T-helper 17 cell (primary cell): ENCODE measurements at regions not wholly inside any gene's neighbourhood (a gene's known extent, or its start where the extent isn't known, plus 50 kb on each side); places are given as distances from the start of the nearest gene placed in this dataset.

Experiments used
- ATAC-seq: fragments of 150-1000 bp; cut with Tn5 transposase; 2 replicates; pipeline ENCODE4 v1.10.0; 2021; ENCODE audit warnings: mild to moderate bottlenecking, moderate library complexity
- DNase-seq, 3 donors: peaks; one replicate each; pipeline versions ENCODE4 v3.0.0 to v3.0.0-alpha.2; 2020 to 2021
- H3K9me3 ChIP-seq: one replicate; pipeline ENCODE4 v1.7.0; 2013; ENCODE audit warnings: low read length, mild to moderate bottlenecking; ENCODE audit not compliant: control insufficient read depth, poor library complexity, severe bottlenecking
- H3K27ac Mint-ChIP-seq: one replicate; pipeline ENCODE4 v1.8.0; 2022; ENCODE audit warnings: mild to moderate bottlenecking, moderate library complexity, mixed read lengths
- H3K27me3 Mint-ChIP-seq: one replicate; pipeline ENCODE4 v1.8.0; 2022; ENCODE audit warnings: mixed read lengths
- H3K36me3 Mint-ChIP-seq: one replicate; pipeline ENCODE4 v1.8.0; 2022; ENCODE audit warnings: low read depth, mixed read lengths
- H3K4me1 Mint-ChIP-seq: one replicate; pipeline ENCODE4 v1.8.0; 2022; ENCODE audit warnings: mild to moderate bottlenecking, mixed read lengths
- H3K4me3 Mint-ChIP-seq: one replicate; pipeline ENCODE4 v1.8.0; 2022; ENCODE audit warnings: mild to moderate bottlenecking, moderate library complexity, mixed read lengths

DNA sequence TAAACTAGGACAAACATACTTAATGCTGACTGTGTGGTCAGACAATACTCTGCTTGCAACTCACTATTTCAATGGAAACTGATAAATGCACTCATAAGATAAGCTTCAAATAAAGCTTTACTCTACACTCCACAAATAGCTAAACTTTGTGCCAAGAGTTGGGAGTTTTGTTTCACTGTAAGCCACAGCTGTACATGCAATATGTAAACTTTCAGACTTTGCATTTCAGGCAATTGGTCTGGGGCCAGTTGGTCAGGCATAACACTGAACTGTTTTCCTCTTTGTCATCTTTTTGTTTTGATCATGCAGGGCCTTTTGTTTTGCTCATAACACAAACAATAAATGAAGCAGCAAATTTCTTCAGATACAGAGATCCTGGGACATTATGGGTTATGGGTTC lies 426.2 kb downstream of the IPO8 start:
- no peaks in the 10 kb centered on the region for H3K4me1 Mint-ChIP-seq
- no peak for ATAC-seq
- H3K27me3 Mint-ChIP-seq: no peaks in the 10 kb centered on the region
- H3K9me3 ChIP-seq: no peaks in the 10 kb centered on the region
- DNase-seq: no peak
- no peaks in the 10 kb centered on the region for H3K36me3 Mint-ChIP-seq
- H3K27ac Mint-ChIP-seq: no peak overlapping the region
- no peak overlapping the region for H3K4me3 Mint-ChIP-seq

DNA sequence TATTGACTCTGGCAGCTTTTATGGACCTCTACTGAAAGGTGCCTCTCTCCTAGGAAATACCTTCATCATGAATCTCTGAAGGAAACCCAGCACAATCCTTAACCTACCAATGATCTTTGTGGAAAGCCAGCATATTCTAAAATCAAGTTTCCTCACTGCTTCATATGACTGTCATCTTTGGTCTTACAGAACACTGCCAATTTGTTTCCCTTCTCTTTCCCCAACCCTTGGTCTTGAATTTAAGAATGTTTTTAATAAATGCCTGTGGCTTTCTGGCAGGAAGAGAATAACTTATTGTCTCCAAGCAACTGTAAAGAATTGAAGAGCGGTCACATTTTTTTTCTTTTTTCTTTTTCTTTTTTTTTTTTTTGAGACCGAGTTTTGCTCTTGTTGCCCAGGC lies 427.6 kb downstream of the IPO8 start:
- no peaks in the 10 kb centered on the region for H3K36me3 Mint-ChIP-seq
- no peaks in the 10 kb centered on the region for H3K9me3 ChIP-seq
- ATAC-seq (no peak), DNase-seq (no peak)
- no peak overlapping the region for H3K27ac Mint-ChIP-seq
- H3K4me1 Mint-ChIP-seq: no peaks in the 10 kb centered on the region
- no peak overlapping the region for H3K4me3 Mint-ChIP-seq
- H3K27me3 Mint-ChIP-seq: no peaks in the 10 kb centered on the region

- Mint-ChIP-seq H3K4me3 (no peak overlapping the region), H3K36me3 (no peaks in the 10 kb centered on the region), H3K27me3 (no peaks in the 10 kb centered on the region), H3K4me1 (no peaks in the 10 kb centered on the region), H3K27ac (no peak overlapping the region)
- ATAC-seq (no peak), DNase-seq (no peak)
- H3K9me3 ChIP-seq: no peaks in the 10 kb centered on the region
Measured at GRCh38 chr12:30263434-30263833, 432.2 kb downstream of the IPO8 start.

DNA sequence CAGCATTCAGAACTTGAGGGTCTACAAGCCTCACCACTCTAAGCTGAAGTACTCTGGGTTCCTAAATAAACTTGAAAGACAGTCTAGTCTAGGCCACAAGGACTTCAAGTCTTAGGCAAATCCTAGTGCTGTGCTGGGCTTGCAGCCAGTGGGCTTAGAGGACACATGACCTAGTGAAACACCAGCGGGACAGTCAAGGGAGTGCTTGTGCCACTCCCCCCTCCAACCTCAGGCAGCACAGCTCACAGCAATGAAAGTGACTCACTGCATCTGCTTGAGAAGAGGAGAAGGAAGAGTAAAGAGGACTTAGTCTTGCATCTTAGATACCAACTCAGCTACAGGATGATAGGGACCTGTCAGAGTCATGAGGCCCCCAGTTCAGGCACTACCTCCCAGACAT lies 438.1 kb downstream of the IPO8 start:
- no peak overlapping the region for H3K27ac Mint-ChIP-seq
- no peaks in the 10 kb centered on the region for H3K27me3 Mint-ChIP-seq
- no peaks in the 10 kb centered on the region for H3K9me3 ChIP-seq
- ATAC-seq: no peak
- no peaks in the 10 kb centered on the region for H3K36me3 Mint-ChIP-seq
- DNase-seq: no peak
- H3K4me1 Mint-ChIP-seq: no peaks in the 10 kb centered on the region
- H3K4me3 Mint-ChIP-seq: no peak overlapping the region

GRCh38 chr12:30251546-30251945 lies 444.1 kb downstream of the IPO8 start:
- Mint-ChIP-seq H3K4me3 (no peak overlapping the region), H3K4me1 (no peaks in the 10 kb centered on the region), H3K36me3 (no peaks in the 10 kb centered on the region), H3K27me3 (no peaks in the 10 kb centered on the region), H3K27ac (no peak overlapping the region)
- ATAC-seq (no peak), DNase-seq (no peak)
- H3K9me3 ChIP-seq: no peaks in the 10 kb centered on the region

GRCh38 chr12:30243426-30243825 lies 452.2 kb downstream of the IPO8 start:
- ATAC-seq (no peak), DNase-seq (no peak)
- Mint-ChIP-seq H3K27ac (no peak overlapping the region), H3K4me3 (no peak overlapping the region), H3K4me1 (no peaks in the 10 kb centered on the region), H3K36me3 (no peaks in the 10 kb centered on the region), H3K27me3 (peaks cover 6% of the 10 kb centered on the region)
- H3K9me3 ChIP-seq: no peaks in the 10 kb centered on the region

GRCh38 chr12:30219047-30219446 lies 435.3 kb upstream of the TMTC1 start:
- H3K27ac Mint-ChIP-seq: no peak overlapping the region
- H3K36me3 Mint-ChIP-seq: no peaks in the 10 kb centered on the region
- ATAC-seq: no peak

DNA sequence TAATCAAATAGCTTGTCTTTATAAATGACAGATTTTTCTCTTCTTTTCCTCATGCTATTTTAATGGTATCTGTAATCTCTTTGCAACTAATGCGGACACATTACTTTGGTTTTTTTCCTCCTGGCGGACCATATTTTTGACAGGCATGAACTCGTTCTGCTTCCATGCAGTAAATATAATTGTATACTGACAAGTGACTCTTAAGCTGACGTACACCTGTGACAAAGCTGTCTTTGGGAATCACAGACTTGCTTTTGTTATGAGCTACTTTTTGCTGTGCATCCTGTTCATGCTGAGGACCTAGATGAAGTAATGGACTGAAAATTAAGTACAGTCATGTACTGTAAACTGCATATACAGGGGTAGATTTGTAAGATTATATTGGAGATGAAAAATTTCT lies 434.3 kb upstream of the TMTC1 start:
- Mint-ChIP-seq H3K27ac (no peak overlapping the region), H3K27me3 (no peaks in the 10 kb centered on the region), H3K36me3 (no peaks in the 10 kb centered on the region), H3K4me1 (no peaks in the 10 kb centered on the region), H3K4me3 (no peak overlapping the region)
- DNase-seq: no peak
- H3K9me3 ChIP-seq: no peaks in the 10 kb centered on the region
- no peak for ATAC-seq

More at GRCh38 chr12:30219047-30219446, 435.3 kb upstream of the TMTC1 start:
- no peak for DNase-seq
- H3K4me3 Mint-ChIP-seq: no peak overlapping the region
- H3K4me1 Mint-ChIP-seq: no peaks in the 10 kb centered on the region
- H3K27me3 Mint-ChIP-seq: no peaks in the 10 kb centered on the region
- H3K9me3 ChIP-seq: no peaks in the 10 kb centered on the region

GRCh38 chr12:30213166-30213565 lies 429.4 kb upstream of the TMTC1 start:
- no peak for ATAC-seq
- Mint-ChIP-seq H3K27me3 (no peaks in the 10 kb centered on the region), H3K27ac (no peak overlapping the region), H3K36me3 (no peaks in the 10 kb centered on the region), H3K4me3 (no peak overlapping the region), H3K4me1 (no peaks in the 10 kb centered on the region)
- DNase-seq: no peak
- no peaks in the 10 kb centered on the region for H3K9me3 ChIP-seq

- ATAC-seq (no peak), DNase-seq (no peak)
- H3K9me3 ChIP-seq: no peaks in the 10 kb centered on the region
- H3K27ac Mint-ChIP-seq: no peak overlapping the region
- no peaks in the 10 kb centered on the region for H3K27me3 Mint-ChIP-seq
- H3K4me3 Mint-ChIP-seq: no peak overlapping the region
- H3K36me3 Mint-ChIP-seq: no peaks in the 10 kb centered on the region
- no peaks in the 10 kb centered on the region for H3K4me1 Mint-ChIP-seq
Measured at GRCh38 chr12:30211743-30212142, 428.0 kb upstream of the TMTC1 start.

- no peaks in the 10 kb centered on the region for H3K4me1 Mint-ChIP-seq
- no peak overlapping the region for H3K4me3 Mint-ChIP-seq
- no peaks in the 10 kb centered on the region for H3K9me3 ChIP-seq
- DNase-seq: no peak
- no peaks in the 10 kb centered on the region for H3K36me3 Mint-ChIP-seq
- H3K27ac Mint-ChIP-seq: no peak overlapping the region
- H3K27me3 Mint-ChIP-seq: peaks cover 6% of the 10 kb centered on the region
- ATAC-seq: no peak
Measured at GRCh38 chr12:30203981-30204380, 420.2 kb upstream of the TMTC1 start.

DNA sequence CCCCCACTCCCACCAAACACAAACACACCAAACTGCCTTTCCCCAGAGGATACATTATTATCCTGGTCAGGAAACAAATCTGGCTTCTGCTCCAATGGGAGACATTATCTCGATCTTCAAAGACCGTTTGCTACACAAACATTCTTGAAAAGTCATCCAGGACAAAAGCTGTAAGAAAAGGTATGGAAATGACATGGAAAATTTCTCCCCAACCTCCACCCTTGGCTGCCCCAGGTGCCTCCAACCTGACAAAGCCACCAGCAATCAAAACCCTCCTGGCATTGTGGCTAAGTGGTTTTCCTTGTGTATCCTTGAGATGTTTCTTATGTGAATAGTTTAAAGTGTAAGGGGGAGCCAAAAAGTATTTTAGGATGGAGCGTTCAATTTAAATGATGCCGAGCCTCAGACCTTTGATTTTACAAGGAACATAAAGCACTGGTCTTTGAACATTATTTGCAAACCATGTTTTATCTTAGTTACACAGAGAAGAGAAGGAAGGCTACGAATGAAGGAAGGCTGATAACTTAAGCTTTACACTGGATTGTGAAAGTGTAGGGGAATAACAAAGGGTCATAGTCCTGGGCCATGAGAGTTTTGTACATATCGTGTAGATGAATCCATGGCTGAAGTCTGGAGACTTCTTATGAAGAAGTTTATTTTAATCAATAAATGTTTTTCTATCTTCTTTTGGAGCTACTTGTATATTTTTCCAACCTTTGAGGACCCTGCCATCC lies 418.9 kb upstream of the TMTC1 start:
- H3K27ac Mint-ChIP-seq: no peak overlapping the region
- H3K4me1 Mint-ChIP-seq: no peaks in the 10 kb centered on the region
- DNase-seq (no peak), ATAC-seq (no peak)
- no peaks in the 10 kb centered on the region for H3K9me3 ChIP-seq
- no peaks in the 10 kb centered on the region for H3K36me3 Mint-ChIP-seq
- H3K4me3 Mint-ChIP-seq: no peak overlapping the region
- peaks cover 6% of the 10 kb centered on the region for H3K27me3 Mint-ChIP-seq

GRCh38 chr12:30201301-30202160 lies 417.8 kb upstream of the TMTC1 start:
- H3K4me3 Mint-ChIP-seq: no peak overlapping the region
- no peaks in the 10 kb centered on the region for H3K36me3 Mint-ChIP-seq
- DNase-seq: no peak
- peaks cover 6% of the 10 kb centered on the region for H3K27me3 Mint-ChIP-seq
- no peaks in the 10 kb centered on the region for H3K9me3 ChIP-seq
- no peaks in the 10 kb centered on the region for H3K4me1 Mint-ChIP-seq
- no peak for ATAC-seq
- H3K27ac Mint-ChIP-seq: no peak overlapping the region

GRCh38 chr12:30200864-30201263 lies 417.1 kb upstream of the TMTC1 start:
- Mint-ChIP-seq H3K4me1 (no peaks in the 10 kb centered on the region), H3K36me3 (no peaks in the 10 kb centered on the region), H3K27me3 (peaks cover 6% of the 10 kb centered on the region), H3K4me3 (no peak overlapping the region), H3K27ac (no peak overlapping the region)
- DNase-seq (no peak), ATAC-seq (no peak)
- no peaks in the 10 kb centered on the region for H3K9me3 ChIP-seq
